ENCODE measurements at regions not wholly inside any gene's neighbourhood (a gene's known extent, or its start where the extent isn't known, plus 50 kb on each side); places are given as distances from the start of the nearest gene placed in this dataset.
"Not testable (repeated sequence)": the region's sequence is repeated elsewhere in the genome, so short reads cannot be mapped to it uniquely, and the experiment has no call there.

GRCh38 chr18:71355599-71355998 lies 1066.8 kb downstream of the SOCS6 start:
- TF ChIP-seq EZH2 (optimal IDR thresholded peaks at IDR 0.05; ENCODE audit: low read depth, low read length); CTCF (IDR thresholded peaks at IDR 0.05; ENCODE audit: low read length); EZH2phosphoT487 (IDR thresholded peaks at IDR 0.05; ENCODE audit: low read length): not testable (repeated sequence)
